ENCODE measurements at regions not wholly inside any gene's neighbourhood (a gene's known extent, or its start where the extent isn't known, plus 50 kb on each side); places are given as distances from the start of the nearest gene placed in this dataset.
A peak's percentile ranks its signal among the peaks of the same experiment; 100 is the strongest.
"Not testable (repeated sequence)": the region's sequence is repeated elsewhere in the genome, so short reads cannot be mapped to it uniquely, and the experiment has no call there.

GRCh38 chr1:198934901-198935305 is 296.1 kb downstream of the PTPRC start:
- DNase-seq (ENCODE audit: low read depth) = no peak

GRCh38 chr1:198935306-198935921 is 296.6 kb downstream of the PTPRC start:
- DNase-seq (ENCODE audit: low read depth) = peak; percentile 96

- no peak for DNase-seq (ENCODE audit: low read depth)
Observed at GRCh38 chr1:198936371-198937083, 297.7 kb downstream of the PTPRC start.

- DNase-seq (ENCODE audit: low read depth) = peak; percentile 89
Observed at GRCh38 chr1:198937231-198938031, 298.6 kb downstream of the PTPRC start.

- DNase-seq (ENCODE audit: low read depth) = no peak
Observed at GRCh38 chr1:198939286-198939685, 300.4 kb downstream of the PTPRC start.

GRCh38 chr1:198939956-198940355 is 301.1 kb downstream of the PTPRC start:
- no peak for DNase-seq (ENCODE audit: low read depth)

GRCh38 chr1:198942466-198942865 is 303.6 kb downstream of the PTPRC start:
- DNase-seq (ENCODE audit: low read depth) = no peak

- no peak for DNase-seq (ENCODE audit: low read depth)
Observed at GRCh38 chr1:198943484-198944187, 304.8 kb downstream of the PTPRC start.

- DNase-seq (ENCODE audit: low read depth) = no peak
Observed at GRCh38 chr1:198947456-198947855, 308.6 kb downstream of the PTPRC start.

- DNase-seq (ENCODE audit: low read depth) = no peak
Observed at GRCh38 chr1:198948895-198949659, 310.2 kb downstream of the PTPRC start.

GRCh38 chr1:198950036-198950435 is 311.2 kb downstream of the PTPRC start:
- no peak for DNase-seq (ENCODE audit: low read depth)

GRCh38 chr1:198955085-198955484 is 316.2 kb downstream of the PTPRC start:
- DNase-seq (ENCODE audit: low read depth) = no peak

GRCh38 chr1:198957044-198957443 is 318.2 kb downstream of the PTPRC start:
- DNase-seq (ENCODE audit: low read depth) = no peak

GRCh38 chr1:198959032-198959431 is 320.2 kb downstream of the PTPRC start:
- no peak for DNase-seq (ENCODE audit: low read depth)

GRCh38 chr1:198959676-198960075 is 320.8 kb downstream of the PTPRC start:
- DNase-seq (ENCODE audit: low read depth) = no peak

- DNase-seq (ENCODE audit: low read depth) = not testable (repeated sequence)
Observed at GRCh38 chr1:198963796-198964195, 325.0 kb downstream of the PTPRC start.

GRCh38 chr1:198966519-198966918 is 327.7 kb downstream of the PTPRC start:
- no peak for DNase-seq (ENCODE audit: low read depth)

GRCh38 chr1:198967566-198967965 is 328.7 kb downstream of the PTPRC start:
- DNase-seq (ENCODE audit: low read depth) = no peak

GRCh38 chr1:198968866-198969265 is 330.0 kb downstream of the PTPRC start:
- no peak for DNase-seq (ENCODE audit: low read depth)

- DNase-seq (ENCODE audit: low read depth) = no peak
Observed at GRCh38 chr1:198969981-198970380, 331.1 kb downstream of the PTPRC start.

GRCh38 chr1:198970916-198971315 is 332.1 kb downstream of the PTPRC start:
- no peak for DNase-seq (ENCODE audit: low read depth)

- DNase-seq (ENCODE audit: low read depth) = no peak
Observed at GRCh38 chr1:198977909-198978308, 339.1 kb downstream of the PTPRC start.
